Vagina (tissue), 2 donors: ENCODE measurements at regions not wholly inside any gene's neighbourhood (a gene's known extent, or its start where the extent isn't known, plus 50 kb on each side); places are given as distances from the start of the nearest gene placed in this dataset.

Experiments
- DNase-seq, 2 donors: peaks; one replicate each; pipeline ENCODE4 v3.0.0-alpha.2; 2017; ENCODE audit errors: extremely low spot score in 2 of 2
- H3K27ac ChIP-seq: fragments of 200-600 bp; sonication (generic); one replicate; pipeline ENCODE4 v1.5.1; 2019
- H3K27me3 ChIP-seq: fragments of 200-600 bp; sonication (generic); one replicate; pipeline ENCODE4 v1.5.1; 2019
- H3K36me3 ChIP-seq, 2 donors: fragments of 200-600 bp; sonication (generic); one replicate each; pipeline ENCODE4 v1.5.1; 2017 to 2019
- H3K4me1 ChIP-seq: fragments of 200-600 bp; sonication (generic); one replicate; pipeline ENCODE4 v1.5.1; 2019
- H3K4me3 ChIP-seq, 2 donors: fragments of 200-600 bp; sonication (generic); 1 replicate in 1 of 2; 2 replicates in 1 of 2; pipeline ENCODE4 v1.5.1; 2016 to 2019
- H3K9me3 ChIP-seq: fragments of 200-600 bp; sonication (generic); one replicate; pipeline ENCODE4 v1.5.1; 2019
- POLR2A ChIP-seq, 2 donors: fragments of 450-650 bp; IDR thresholded peaks; one replicate each; pipeline ENCODE4 v1.6.1; 2017; ENCODE audit warnings: antibody characterized with exemption in 2 of 2, mild to moderate bottlenecking in 2 of 2, moderate library complexity in 2 of 2
- POLR2AphosphoS5 ChIP-seq, 2 donors: sonication (generic); formaldehyde crosslinking; IDR thresholded peaks; one replicate each; pipeline ENCODE4 v1.9.0; 2017; ENCODE audit warnings: antibody characterized with exemption in 2 of 2, mild to moderate bottlenecking in 2 of 2, low read depth in 1 of 2; ENCODE audit not compliant: insufficient read depth in 1 of 2
- intact Hi-C: fragments of 100-400 bp; cut with DNase I; formaldehyde crosslinking; loops from one replicate; pipeline ENCODE4 v1.15.1; 2023
- TF ChIP-seq, protein P1 (sequence below), 3 experiments: fragments of 450-650 bp in 2 of 3; fragments of 200-600 bp in 1 of 3; sonication (generic) in 1 of 3; IDR thresholded peaks; one replicate each; pipeline ENCODE4 v1.5.1; 2017 to 2019; ENCODE audit warnings: antibody characterized with exemption in 3 of 3, mild to moderate bottlenecking in 2 of 3, moderate library complexity in 2 of 3

DNA sequence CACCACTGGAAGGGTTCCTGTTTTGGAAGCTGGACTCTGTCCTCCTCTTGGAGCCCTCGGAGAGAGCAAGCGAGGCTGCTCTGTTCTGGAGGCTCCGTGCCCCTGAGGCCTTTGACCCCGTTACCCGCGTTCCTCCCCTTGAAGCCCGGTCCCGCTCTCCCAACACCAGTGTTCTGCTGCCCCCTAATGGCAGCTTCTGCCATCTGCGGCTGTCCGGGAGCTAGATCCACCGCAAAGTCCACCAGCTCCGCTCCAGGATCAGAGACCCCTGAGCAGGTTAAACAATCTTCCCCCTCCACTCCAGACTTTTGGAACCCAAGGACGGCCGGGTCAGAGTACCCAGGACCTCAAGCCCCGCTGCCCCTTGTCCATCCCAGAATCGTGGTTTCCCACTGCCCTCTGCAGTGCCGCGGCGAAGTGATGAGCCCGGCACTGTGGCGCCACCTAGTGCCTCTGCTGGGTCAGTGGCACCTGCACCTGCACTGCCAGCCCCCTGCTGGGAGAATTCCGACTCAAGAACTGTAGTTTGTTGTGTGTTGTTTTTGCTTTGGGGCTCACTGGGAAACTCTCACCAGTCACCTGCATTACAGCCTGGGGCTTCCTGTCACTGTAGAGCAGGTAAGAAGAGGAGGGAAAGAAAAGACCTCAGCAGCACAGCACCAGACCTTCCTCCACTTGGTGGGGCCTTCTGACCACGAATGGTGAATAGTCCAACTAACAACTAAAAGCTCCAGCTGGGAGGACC is 63.5 kb upstream of the NFASC start:
- H3K4me3 ChIP-seq, result peak overlapping the region; percentile 26 to 43
- no peaks in the 10 kb centered on the region for H3K36me3 ChIP-seq
- H3K27ac ChIP-seq, result no peak overlapping the region
- TF ChIP-seq POLR2A (IDR thresholded peaks at IDR 0.05) (no peak), POLR2AphosphoS5 (IDR thresholded peaks at IDR 0.05; ENCODE audit: insufficient read depth in 1 of 2, low read depth in 1 of 2) (peak in 1 of 2 donors; percentile 41)
- TF ChIP-seq, protein P1, sequence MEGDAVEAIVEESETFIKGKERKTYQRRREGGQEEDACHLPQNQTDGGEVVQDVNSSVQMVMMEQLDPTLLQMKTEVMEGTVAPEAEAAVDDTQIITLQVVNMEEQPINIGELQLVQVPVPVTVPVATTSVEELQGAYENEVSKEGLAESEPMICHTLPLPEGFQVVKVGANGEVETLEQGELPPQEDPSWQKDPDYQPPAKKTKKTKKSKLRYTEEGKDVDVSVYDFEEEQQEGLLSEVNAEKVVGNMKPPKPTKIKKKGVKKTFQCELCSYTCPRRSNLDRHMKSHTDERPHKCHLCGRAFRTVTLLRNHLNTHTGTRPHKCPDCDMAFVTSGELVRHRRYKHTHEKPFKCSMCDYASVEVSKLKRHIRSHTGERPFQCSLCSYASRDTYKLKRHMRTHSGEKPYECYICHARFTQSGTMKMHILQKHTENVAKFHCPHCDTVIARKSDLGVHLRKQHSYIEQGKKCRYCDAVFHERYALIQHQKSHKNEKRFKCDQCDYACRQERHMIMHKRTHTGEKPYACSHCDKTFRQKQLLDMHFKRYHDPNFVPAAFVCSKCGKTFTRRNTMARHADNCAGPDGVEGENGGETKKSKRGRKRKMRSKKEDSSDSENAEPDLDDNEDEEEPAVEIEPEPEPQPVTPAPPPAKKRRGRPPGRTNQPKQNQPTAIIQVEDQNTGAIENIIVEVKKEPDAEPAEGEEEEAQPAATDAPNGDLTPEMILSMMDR (IDR thresholded peaks at IDR 0.05), result peak; percentile 87 to 97 (median 95)
- H3K27me3 ChIP-seq, result no peaks in the 10 kb centered on the region
- intact Hi-C loops, result loop anchor here (2.0 to 10.0 kb wide), 3 partner anchors 135 to 248 kb away; no protein-coding TSS in a partner anchor
- no peaks in the 10 kb centered on the region for H3K4me1 ChIP-seq
- no peaks in the 10 kb centered on the region for H3K9me3 ChIP-seq
- DNase-seq, result no peak

DNA sequence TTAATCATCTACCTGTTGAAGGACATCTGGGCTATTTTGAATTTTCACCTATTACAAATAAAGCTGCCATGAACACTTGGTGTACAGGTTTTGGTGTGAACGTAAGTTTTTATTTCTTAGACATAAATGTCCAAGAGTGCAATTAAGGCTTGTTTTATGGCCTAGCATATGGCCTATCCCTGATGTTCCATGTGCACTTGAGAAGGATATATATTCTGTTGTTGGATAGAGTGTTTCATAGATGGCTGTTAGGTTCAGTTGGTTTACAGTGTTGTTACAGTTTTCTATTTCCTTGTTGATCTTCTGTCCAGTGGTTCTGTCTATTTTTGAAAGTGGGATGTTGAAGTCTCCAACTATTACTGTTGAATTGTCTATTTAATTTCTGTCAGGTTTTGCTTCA is 61.2 kb upstream of the NFASC start:
- intact Hi-C loops, result loop anchor here (5.0 to 10.0 kb wide), 2 partner anchors 133 to 245 kb away; no protein-coding TSS in a partner anchor
- no peak for DNase-seq
- H3K9me3 ChIP-seq, result no peaks in the 10 kb centered on the region
- no peaks in the 10 kb centered on the region for H3K27me3 ChIP-seq
- H3K27ac ChIP-seq, result no peak overlapping the region
- no peaks in the 10 kb centered on the region for H3K36me3 ChIP-seq
- no peak overlapping the region for H3K4me3 ChIP-seq
- no peak for TF ChIP-seq POLR2AphosphoS5 (IDR thresholded peaks at IDR 0.05; ENCODE audit: insufficient read depth in 1 of 2, low read depth in 1 of 2)
- no peak for TF ChIP-seq POLR2A (IDR thresholded peaks at IDR 0.05)
- TF ChIP-seq, protein P1 (IDR thresholded peaks at IDR 0.05), result no peak
- no peaks in the 10 kb centered on the region for H3K4me1 ChIP-seq

DNA sequence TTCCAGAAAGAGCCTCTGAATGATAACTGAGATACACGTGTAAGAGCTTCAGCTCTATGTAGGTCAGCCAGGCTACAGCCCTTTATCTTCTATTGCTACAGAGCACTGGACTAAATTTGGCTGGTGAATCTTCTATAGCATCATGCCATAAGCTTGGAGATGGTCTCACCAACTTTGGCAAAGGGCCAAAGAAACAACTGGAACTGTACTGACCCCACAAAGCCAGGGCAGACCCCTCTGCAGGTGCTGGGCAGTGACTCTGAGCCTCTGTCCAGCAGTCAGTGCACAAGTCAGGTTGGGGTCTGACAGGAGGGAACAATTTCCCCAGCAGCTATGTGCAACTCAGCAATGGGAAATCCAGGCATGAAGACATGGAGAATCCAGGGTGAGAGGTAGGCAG is 57.8 kb upstream of the NFASC start:
- H3K27ac ChIP-seq, result no peak overlapping the region
- TF ChIP-seq, protein P1 (IDR thresholded peaks at IDR 0.05), result no peak
- TF ChIP-seq POLR2AphosphoS5 (IDR thresholded peaks at IDR 0.05; ENCODE audit: insufficient read depth in 1 of 2, low read depth in 1 of 2) (no peak), POLR2A (IDR thresholded peaks at IDR 0.05) (no peak)
- intact Hi-C loops, result no loop called here

DNA sequence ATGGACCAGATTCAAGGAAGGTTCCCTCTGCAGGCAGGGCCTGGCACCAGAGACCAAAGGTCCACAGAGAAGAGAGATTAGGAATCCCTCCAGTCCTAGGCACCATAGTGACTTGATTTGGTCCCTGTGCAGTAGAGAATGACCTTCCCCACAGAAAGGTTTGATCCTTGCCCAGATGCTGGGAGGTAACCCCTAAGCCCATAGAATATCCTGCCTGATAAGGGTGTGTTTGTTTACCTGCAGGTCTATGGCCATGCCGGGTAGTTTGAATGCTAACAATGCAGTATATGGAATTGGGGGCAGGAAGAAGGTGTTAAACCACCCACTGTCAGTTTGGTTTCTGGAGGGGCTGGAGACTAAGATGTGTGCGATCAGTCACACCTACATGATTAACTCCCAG is 57.1 kb upstream of the NFASC start:
- no peaks in the 10 kb centered on the region for H3K4me1 ChIP-seq
- DNase-seq, result no peak
- H3K4me3 ChIP-seq, result no peak overlapping the region
- intact Hi-C loops, result no loop called here
- H3K27me3 ChIP-seq, result no peaks in the 10 kb centered on the region
- peak overlapping the region; percentile 43 for H3K27ac ChIP-seq
- H3K9me3 ChIP-seq, result no peaks in the 10 kb centered on the region
- TF ChIP-seq POLR2A (IDR thresholded peaks at IDR 0.05) (no peak), POLR2AphosphoS5 (IDR thresholded peaks at IDR 0.05; ENCODE audit: insufficient read depth in 1 of 2, low read depth in 1 of 2) (no peak)
- TF ChIP-seq, protein P1 (IDR thresholded peaks at IDR 0.05), result no peak
- H3K36me3 ChIP-seq, result no peaks in the 10 kb centered on the region

More for the DNA sequence above, 57.8 kb upstream of the NFASC start:
- DNase-seq, result no peak
- Histone ChIP-seq H3K36me3 (no peaks in the 10 kb centered on the region), H3K4me1 (no peaks in the 10 kb centered on the region), H3K4me3 (no peak overlapping the region), H3K27me3 (no peaks in the 10 kb centered on the region), H3K9me3 (no peaks in the 10 kb centered on the region)
